Fibroblast of lung (primary cell): ENCODE measurements at regions not wholly inside any gene's neighbourhood (a gene's known extent, or its start where the extent isn't known, plus 50 kb on each side); places are given as distances from the start of the nearest gene placed in this dataset.
"Not testable (repeated sequence)": the region's sequence is repeated elsewhere in the genome, so short reads cannot be mapped to it uniquely, and the experiment has no call there.

Source experiments
- DNase-seq, 2 donors: peaks; one replicate each; pipeline versions ENCODE4 v3.0.0 to v3.0.0-alpha.2; 2010; ENCODE audit warnings: low read depth in 2 of 2
- H2AFZ ChIP-seq: 2 replicates; pipeline ENCODE4 v1.5.1; 2012; ENCODE audit warnings: low read length, control low read depth, inconsistent platforms
- H3K27ac ChIP-seq: 2 replicates; pipeline ENCODE4 v1.5.1; 2011; ENCODE audit warnings: low read length, control low read depth; ENCODE audit not compliant: insufficient read depth
- H3K27me3 ChIP-seq: 2 replicates; pipeline ENCODE4 v1.5.1; 2011; ENCODE audit warnings: mild to moderate bottlenecking, low read length; ENCODE audit not compliant: control insufficient read depth, insufficient read depth
- H3K36me3 ChIP-seq: 2 replicates; pipeline ENCODE4 v1.5.1; 2011; ENCODE audit warnings: low read length; ENCODE audit not compliant: control insufficient read depth, insufficient read depth
- H3K4me1 ChIP-seq: 2 replicates; pipeline ENCODE4 v1.5.1; 2011; ENCODE audit warnings: low read length; ENCODE audit not compliant: control insufficient read depth, insufficient read depth; ENCODE audit errors: extremely low read depth
- H3K4me2 ChIP-seq: 2 replicates; pipeline ENCODE4 v1.5.1; 2011; ENCODE audit warnings: low read length, control low read depth; ENCODE audit not compliant: insufficient read depth; ENCODE audit errors: extremely low read depth
- H3K4me3 ChIP-seq, 4 experiments: fragments of 200-600 bp in 1 of 4; sonication (generic) in 1 of 4; replicated peaks in 1 of 4; 2 replicates each; pipeline ENCODE4 v1.5.1; 2011 to 2016; ENCODE audit warnings: low read length in 4 of 4, low read depth in 3 of 4, mild to moderate bottlenecking in 3 of 4, control low read depth in 2 of 4, inconsistent platforms in 1 of 4, mixed read lengths in 1 of 4; ENCODE audit not compliant: insufficient read depth in 1 of 4; ENCODE audit errors: control extremely low read depth in 1 of 4
- H3K79me2 ChIP-seq: 2 replicates; pipeline ENCODE4 v1.5.1; 2012; ENCODE audit warnings: mild to moderate bottlenecking, low read length, inconsistent platforms; ENCODE audit not compliant: control insufficient read depth, insufficient read depth
- H3K9ac ChIP-seq: 2 replicates; pipeline ENCODE4 v1.5.1; 2011; ENCODE audit warnings: mild to moderate bottlenecking, low read length, control low read depth; ENCODE audit not compliant: insufficient read depth
- H3K9me3 ChIP-seq: 2 replicates; pipeline ENCODE4 v1.5.1; 2012; ENCODE audit warnings: low read depth, low read length; ENCODE audit not compliant: control insufficient read depth, insufficient read depth
- H4K20me1 ChIP-seq: 2 replicates; pipeline ENCODE4 v1.5.1; 2011; ENCODE audit warnings: low read length; ENCODE audit not compliant: control insufficient read depth, insufficient read depth; ENCODE audit errors: extremely low read depth
- CTCF ChIP-seq, 2 donors: IDR thresholded peaks in 1 of 2; conservative IDR thresholded peaks in 1 of 2; 1 replicate in 1 of 2; 2 replicates in 1 of 2; pipeline ENCODE4 v1.5.1; 2011 to 2012; ENCODE audit warnings: low read length in 2 of 2, control low read depth in 1 of 2, inconsistent platforms in 1 of 2, low read depth in 1 of 2, mild to moderate bottlenecking in 1 of 2
- EZH2 ChIP-seq: IDR thresholded peaks from 2 replicates; pipeline ENCODE4 v1.5.1; 2012; ENCODE audit warnings: low read length, control low read depth, mild to moderate bottlenecking; ENCODE audit errors: missing control alignments

- Histone ChIP-seq H3K9ac (no peak overlapping the region), H4K20me1 (no peaks in the 10 kb centered on the region)
Observed at GRCh38 chr1:227487606-227488005, 75.8 kb upstream of the ZNF678 start.

GRCh38 chr1:227486559-227486958, 76.8 kb upstream of the ZNF678 start:
- H3K9ac ChIP-seq, result no peak overlapping the region
- H4K20me1 ChIP-seq, result no peaks in the 10 kb centered on the region
- H3K4me2 ChIP-seq, result no peak overlapping the region
- DNase-seq, result no peak
- H3K9me3 ChIP-seq, result no peaks in the 10 kb centered on the region
- no peaks in the 10 kb centered on the region for H3K79me2 ChIP-seq
- no peak for TF ChIP-seq EZH2
- TF ChIP-seq CTCF (conservative IDR thresholded peaks at IDR 0.05 in 1 of 2, IDR thresholded peaks at IDR 0.05 in 1 of 2; ENCODE audit: low read depth in 1 of 2, low read length in 2 of 2), result no peak
- no peaks in the 10 kb centered on the region for H3K4me1 ChIP-seq
- H2AFZ ChIP-seq, result no peak overlapping the region
- no peaks in the 10 kb centered on the region for H3K36me3 ChIP-seq
- H3K4me3 ChIP-seq, result no peak overlapping the region
- no peak overlapping the region for H3K27ac ChIP-seq
- H3K27me3 ChIP-seq, result no peaks in the 10 kb centered on the region

More at GRCh38 chr1:227487606-227488005, 75.8 kb upstream of the ZNF678 start:
- Histone ChIP-seq H3K4me2 (no peak overlapping the region), H3K27ac (no peak overlapping the region), H2AFZ (no peak overlapping the region), H3K79me2 (no peaks in the 10 kb centered on the region), H3K9me3 (no peaks in the 10 kb centered on the region), H3K36me3 (no peaks in the 10 kb centered on the region), H3K4me1 (no peaks in the 10 kb centered on the region), H3K27me3 (no peaks in the 10 kb centered on the region), H3K4me3 (no peak overlapping the region)
- no peak for DNase-seq
- TF ChIP-seq EZH2 (no peak), CTCF (conservative IDR thresholded peaks at IDR 0.05 in 1 of 2, IDR thresholded peaks at IDR 0.05 in 1 of 2; ENCODE audit: low read depth in 1 of 2, low read length in 2 of 2) (no peak)

DNA sequence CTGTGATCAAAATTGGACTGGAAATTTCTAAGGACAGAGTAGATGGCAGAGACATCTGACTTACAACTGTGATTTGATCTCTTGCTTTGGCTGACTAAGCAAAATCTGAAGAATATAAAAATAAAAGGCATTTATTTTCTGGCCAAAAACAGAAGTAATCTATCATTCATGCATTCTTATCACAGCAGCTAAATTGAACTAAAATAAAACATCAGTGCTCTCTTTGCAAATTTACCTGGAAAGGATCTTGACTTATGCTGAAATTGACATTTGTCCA, 81.4 kb upstream of the ZNF678 start:
- no peaks in the 10 kb centered on the region for H3K27me3 ChIP-seq
- H4K20me1 ChIP-seq, result no peaks in the 10 kb centered on the region
- no peaks in the 10 kb centered on the region for H3K79me2 ChIP-seq
- H3K9ac ChIP-seq, result no peak overlapping the region
- H3K4me2 ChIP-seq, result no peak overlapping the region
- H3K27ac ChIP-seq, result no peak overlapping the region
- H3K4me3 ChIP-seq, result no peak overlapping the region
- no peak for DNase-seq
- no peaks in the 10 kb centered on the region for H3K36me3 ChIP-seq
- TF ChIP-seq CTCF (conservative IDR thresholded peaks at IDR 0.05 in 1 of 2, IDR thresholded peaks at IDR 0.05 in 1 of 2; ENCODE audit: low read depth in 1 of 2, low read length in 2 of 2), result no peak
- TF ChIP-seq EZH2, result no peak
- H2AFZ ChIP-seq, result no peak overlapping the region
- no peaks in the 10 kb centered on the region for H3K9me3 ChIP-seq
- H3K4me1 ChIP-seq, result no peaks in the 10 kb centered on the region

DNA sequence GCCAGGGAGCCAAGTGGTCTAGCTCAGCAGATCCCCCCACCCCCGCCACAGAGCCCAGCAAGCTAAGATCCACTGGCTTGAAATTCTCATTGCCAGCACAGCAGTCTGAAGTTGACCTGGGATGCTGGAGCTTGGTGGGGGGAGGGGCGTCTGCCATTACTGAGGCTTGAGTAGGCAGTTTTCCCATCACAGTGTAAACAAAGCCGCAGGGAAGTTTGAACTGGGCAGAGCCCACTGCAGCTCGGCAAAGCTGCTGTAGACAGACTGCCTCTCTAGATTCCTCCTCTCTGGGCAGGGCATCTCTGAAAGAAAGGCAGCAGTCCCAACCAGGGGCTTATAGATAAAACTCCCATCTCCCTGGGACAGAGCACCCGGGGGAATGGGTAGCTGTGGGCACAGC, 89.3 kb upstream of the ZNF678 start:
- not testable (repeated sequence) for H3K9ac ChIP-seq, H3K4me1 ChIP-seq, H3K79me2 ChIP-seq, H3K27ac ChIP-seq, H3K4me3 ChIP-seq, H3K36me3 ChIP-seq, DNase-seq, H3K27me3 ChIP-seq, H3K4me2 ChIP-seq, H3K9me3 ChIP-seq, H4K20me1 ChIP-seq, H2AFZ ChIP-seq
